GM19452 (cell line): ENCODE measurements at regions not wholly inside any gene's neighbourhood (a gene's known extent, or its start where the extent isn't known, plus 50 kb on each side); places are given as distances from the start of the nearest gene placed in this dataset.
"Not testable (repeated sequence)": the region's sequence is repeated elsewhere in the genome, so short reads cannot be mapped to it uniquely, and the experiment has no call there.

Source experiments
- ATAC-seq: cut with Tn5 transposase; IDR thresholded peaks from one replicate; pipeline ENCODE4 v1.9.1; 2021; ENCODE audit not compliant: unreplicated experiment

GRCh38 chr7:33778195-33778594 is 127.1 kb upstream of the BMPER start:
- no peak for ATAC-seq

DNA sequence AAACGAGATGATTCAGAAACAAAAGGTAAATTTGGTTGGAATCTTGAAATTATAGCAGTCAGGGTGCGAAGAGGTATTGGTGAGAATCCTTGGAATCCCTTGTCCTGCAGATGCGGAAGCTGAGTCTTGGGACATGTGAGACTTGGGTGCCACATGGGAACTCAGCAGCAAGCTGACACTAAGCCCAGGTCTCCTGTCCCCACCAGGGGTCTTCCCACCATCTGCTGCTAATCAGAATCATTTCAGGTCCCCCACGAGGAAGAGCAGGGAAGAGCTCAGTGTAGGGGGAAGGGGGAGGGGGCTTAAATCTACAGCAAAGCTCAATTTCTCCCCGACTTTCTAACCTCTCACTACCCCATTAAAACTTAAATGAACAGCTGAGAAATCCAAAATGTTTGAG is 126.1 kb upstream of the BMPER start:
- no peak for ATAC-seq

GRCh38 chr7:33781167-33781566 is 124.2 kb upstream of the BMPER start:
- no peak for ATAC-seq

GRCh38 chr7:33781796-33782195 is 123.5 kb upstream of the BMPER start:
- ATAC-seq: no peak

DNA sequence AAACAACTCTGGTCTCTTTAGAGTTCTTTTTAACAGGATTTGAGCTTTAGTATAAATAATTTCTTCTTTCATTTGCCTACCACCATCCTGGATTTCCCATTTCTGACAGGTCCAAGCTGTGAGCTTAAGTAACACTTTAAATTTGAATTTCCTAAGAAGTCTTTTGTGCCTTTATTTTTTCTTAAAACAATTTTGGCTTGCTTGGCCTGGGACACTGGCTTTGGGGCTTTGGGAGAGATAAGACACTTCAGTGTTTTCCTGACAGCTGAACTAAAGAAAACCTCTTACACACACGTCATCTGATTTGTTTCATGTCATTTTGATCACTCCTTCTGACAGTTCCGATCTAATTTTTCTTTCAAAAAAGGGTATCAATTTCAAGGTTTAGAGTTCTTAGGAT is 121.3 kb upstream of the BMPER start:
- ATAC-seq: no peak

- ATAC-seq: no peak
These were observed 116.8 kb upstream of the BMPER start for GRCh38 chr7:33788531-33788930.

- ATAC-seq: no peak
These were observed 115.3 kb upstream of the BMPER start for GRCh38 chr7:33789871-33790630.

DNA sequence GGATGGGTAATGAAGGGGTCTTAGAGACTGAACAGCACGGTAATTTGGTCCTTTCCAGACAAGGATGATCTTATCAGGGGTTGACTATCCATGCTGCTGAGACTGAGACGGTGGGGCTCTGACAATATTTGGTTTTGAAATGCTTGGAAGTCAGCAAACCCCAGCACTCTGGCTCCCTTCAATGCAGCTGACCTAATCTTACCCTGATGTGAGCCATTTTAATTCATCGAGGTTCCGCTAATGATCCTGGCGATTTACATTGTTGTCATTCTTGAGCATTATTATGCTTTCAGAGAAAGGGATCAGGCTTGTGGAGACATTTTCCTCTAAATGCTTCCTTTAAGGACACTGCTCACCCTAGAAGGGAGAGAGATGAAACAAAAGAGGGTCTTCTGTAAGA is 114.6 kb upstream of the BMPER start:
- no peak for ATAC-seq

- ATAC-seq: no peak
These were observed 113.3 kb upstream of the BMPER start for GRCh38 chr7:33792041-33792440.

GRCh38 chr7:33792547-33793105 is 112.7 kb upstream of the BMPER start:
- no peak for ATAC-seq

DNA sequence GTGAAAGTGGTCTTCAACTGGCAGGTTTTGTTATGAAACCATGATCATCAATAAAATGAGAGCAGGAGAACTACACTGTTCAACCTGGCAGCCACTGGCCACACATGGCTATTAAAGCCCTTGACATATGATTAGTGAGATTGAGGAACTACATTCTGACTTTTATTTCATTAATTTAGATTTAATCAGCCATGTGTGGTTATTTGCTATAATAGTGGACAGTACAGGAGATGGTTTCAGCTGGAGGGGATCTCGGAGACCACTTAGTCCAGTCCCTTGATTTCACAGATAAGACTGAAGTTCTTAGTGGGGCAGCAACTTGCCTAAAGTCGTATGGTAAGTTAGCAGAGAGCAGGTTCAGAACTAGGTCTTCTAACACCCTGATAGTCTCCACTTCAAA is 111.7 kb upstream of the BMPER start:
- no peak for ATAC-seq

- ATAC-seq: no peak
These were observed 110.9 kb upstream of the BMPER start for GRCh38 chr7:33794419-33794818.

- ATAC-seq: no peak
These were observed 110.4 kb upstream of the BMPER start for GRCh38 chr7:33794959-33795358.

DNA sequence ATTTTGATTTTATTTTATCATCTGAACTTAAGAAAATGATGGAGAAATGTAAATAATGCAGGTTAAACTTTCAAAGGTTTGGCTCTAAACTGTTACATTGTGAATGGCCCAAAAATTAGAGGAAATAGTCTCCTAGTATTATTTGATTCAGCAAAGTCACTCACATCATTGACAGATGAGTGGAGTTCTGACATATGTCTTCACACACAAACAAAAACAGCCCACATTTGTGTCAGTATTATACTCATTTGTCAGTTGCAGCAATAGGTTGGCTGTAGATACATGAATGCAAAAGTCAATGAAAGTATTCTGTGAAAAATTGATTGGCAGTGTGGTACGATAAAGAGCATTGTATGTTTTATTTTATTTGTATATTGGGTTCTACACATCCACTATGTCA is 108.8 kb upstream of the BMPER start:
- no peak for ATAC-seq

DNA sequence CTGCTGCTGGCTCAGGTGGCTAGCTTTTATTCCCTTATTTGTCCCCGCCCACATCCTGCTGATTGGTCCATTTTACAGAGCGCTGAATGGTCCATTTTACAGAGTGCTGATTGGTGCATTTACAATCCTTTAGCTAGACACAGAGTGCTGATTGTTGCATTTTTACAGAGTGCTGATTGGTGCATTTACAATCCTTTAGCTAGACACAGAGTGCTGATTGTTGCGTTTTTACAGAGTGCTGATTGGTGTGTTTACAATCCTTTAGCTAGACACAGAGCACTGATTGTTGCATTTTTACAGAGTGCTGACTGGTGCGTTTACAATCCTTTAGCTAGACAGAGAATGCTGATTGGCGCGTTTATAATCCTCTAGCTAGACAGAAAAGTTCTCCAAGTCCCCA is 107.8 kb upstream of the BMPER start:
- not testable (repeated sequence) for ATAC-seq

DNA sequence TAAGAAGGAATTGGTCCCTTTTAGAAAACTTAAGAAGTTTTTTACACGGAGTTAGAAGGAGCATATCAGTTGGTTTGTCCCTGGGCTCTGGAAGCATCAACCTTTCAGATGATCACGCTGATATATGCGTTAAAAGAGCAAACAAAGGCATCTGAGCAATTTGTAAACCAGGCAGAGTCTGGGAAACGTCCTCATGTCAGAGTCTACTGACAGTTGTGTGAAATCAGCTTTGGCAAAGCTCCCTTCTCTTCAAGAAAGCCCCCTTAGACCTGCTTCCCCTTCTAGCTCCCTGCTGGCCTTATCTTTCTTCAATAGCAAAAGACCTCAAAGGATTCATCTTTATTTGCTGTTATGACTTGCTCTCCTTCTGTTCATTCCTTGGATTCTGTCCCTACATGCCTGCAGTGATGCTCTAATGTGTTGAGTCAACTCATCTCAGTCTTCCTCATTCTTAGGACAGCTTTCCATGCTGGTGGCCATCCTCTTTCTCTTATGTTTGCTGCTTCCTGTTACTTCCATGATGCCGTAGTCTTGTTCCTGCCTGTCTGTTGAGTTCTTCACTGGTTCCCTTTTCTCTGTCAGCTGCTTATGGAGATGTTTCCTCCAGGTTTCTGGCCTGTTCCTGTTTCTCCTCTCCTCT is 106.5 kb upstream of the BMPER start:
- no peak for ATAC-seq

DNA sequence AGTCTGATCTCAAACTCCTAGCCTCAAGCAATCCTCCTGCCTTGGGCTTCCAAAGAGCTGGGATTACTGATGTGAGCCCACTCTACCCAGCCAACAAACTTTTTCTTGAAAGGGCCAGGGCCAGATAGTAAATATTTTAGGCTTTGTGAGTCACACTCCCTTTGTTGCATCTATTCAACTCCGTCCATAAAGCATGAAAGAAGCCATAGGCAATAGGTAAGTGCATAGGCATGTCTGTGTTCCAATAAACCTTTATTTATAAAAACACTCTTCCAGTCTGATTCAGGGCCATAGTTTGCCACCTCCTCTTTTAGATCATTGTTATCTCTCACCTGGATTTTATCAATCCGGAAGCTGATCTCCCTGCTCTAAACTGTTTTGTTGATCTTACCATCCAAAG is 105.6 kb upstream of the BMPER start:
- no peak for ATAC-seq

GRCh38 chr7:33802600-33802999 is 102.7 kb upstream of the BMPER start:
- ATAC-seq: no peak

DNA sequence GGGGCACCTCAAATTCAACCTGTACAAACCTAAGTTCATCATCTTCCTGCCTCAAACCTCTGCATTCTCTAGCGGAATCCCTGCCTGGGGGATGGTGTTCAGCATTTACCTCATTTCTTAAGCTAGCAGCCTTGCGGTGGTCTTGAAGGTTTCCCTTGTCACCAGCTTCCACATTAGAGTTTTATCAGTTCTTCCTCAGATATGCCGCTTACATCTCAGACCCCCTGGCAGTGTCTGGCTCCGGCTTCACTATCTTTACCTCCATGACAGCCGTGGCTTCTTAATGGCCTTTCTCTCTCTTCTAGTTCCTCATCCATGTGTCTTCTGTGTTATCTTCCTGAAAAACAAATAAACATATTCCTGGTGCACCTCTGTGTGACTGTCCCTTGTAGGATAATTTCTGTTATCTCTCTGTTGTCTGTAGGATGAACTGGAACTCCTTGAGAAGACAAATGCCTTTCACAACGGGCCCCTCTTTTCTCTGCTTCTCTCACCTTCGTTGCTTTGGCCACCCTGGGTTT is 101.1 kb upstream of the BMPER start:
- no peak for ATAC-seq

- no peak for ATAC-seq
These were observed 99.6 kb upstream of the BMPER start for GRCh38 chr7:33805630-33806233.

- ATAC-seq: no peak
These were observed 98.8 kb upstream of the BMPER start for GRCh38 chr7:33806298-33807154.
